NCI-H2029 (cell line): ENCODE measurements at regions not wholly inside any gene's neighbourhood (a gene's known extent, or its start where the extent isn't known, plus 50 kb on each side); places are given as distances from the start of the nearest gene placed in this dataset.

ENCODE experiments used
- DNase-seq: peaks from one replicate; lab custom pipeline; 2025; lab: John Stamatoyannopoulos, UW

GRCh38 chr5:87949676-87950631 is 318.7 kb downstream of the TMEM161B start:
- DNase-seq, result no peak

- no peak for DNase-seq
Measured at GRCh38 chr5:87948486-87948885, 320.2 kb downstream of the TMEM161B start.

- DNase-seq, result no peak
Measured at GRCh38 chr5:87946271-87946670, 322.4 kb downstream of the TMEM161B start.

- no peak for DNase-seq
Measured at GRCh38 chr5:87945286-87945650, 323.4 kb downstream of the TMEM161B start.

GRCh38 chr5:87944553-87945285 is 323.9 kb downstream of the TMEM161B start:
- DNase-seq, result no peak

GRCh38 chr5:87940775-87941174 is 327.9 kb downstream of the TMEM161B start:
- DNase-seq, result no peak

- DNase-seq, result no peak
Measured at GRCh38 chr5:87936667-87937066, 332.0 kb downstream of the TMEM161B start.

- DNase-seq, result no peak
Measured at GRCh38 chr5:87924436-87924835, 344.2 kb downstream of the TMEM161B start.

- DNase-seq, result no peak
Measured at GRCh38 chr5:87916320-87916719, 352.3 kb downstream of the TMEM161B start.

GRCh38 chr5:87912419-87912818 is 356.2 kb downstream of the TMEM161B start:
- no peak for DNase-seq

- no peak for DNase-seq
Measured at GRCh38 chr5:87909382-87909781, 359.3 kb downstream of the TMEM161B start.

- DNase-seq, result no peak
Measured at GRCh38 chr5:87906962-87907361, 361.7 kb downstream of the TMEM161B start.

- DNase-seq, result no peak
Measured at GRCh38 chr5:87900419-87900818, 368.2 kb downstream of the TMEM161B start.

- DNase-seq, result no peak
Measured at GRCh38 chr5:87899721-87900131, 368.9 kb downstream of the TMEM161B start.

- no peak for DNase-seq
Measured at GRCh38 chr5:87899208-87899661, 369.4 kb downstream of the TMEM161B start.

- no peak for DNase-seq
Measured at GRCh38 chr5:87898574-87898973, 370.1 kb downstream of the TMEM161B start.

- DNase-seq, result no peak
Measured at GRCh38 chr5:87888139-87888538, 380.5 kb downstream of the TMEM161B start.

- no peak for DNase-seq
Measured at GRCh38 chr5:87887247-87887646, 381.4 kb downstream of the TMEM161B start.

GRCh38 chr5:87886164-87886563 is 382.5 kb downstream of the TMEM161B start:
- DNase-seq, result no peak

GRCh38 chr5:87885758-87886157 is 382.9 kb downstream of the TMEM161B start:
- DNase-seq, result no peak

GRCh38 chr5:87877495-87877894 is 391.1 kb downstream of the TMEM161B start:
- no peak for DNase-seq

- DNase-seq, result no peak
Measured at GRCh38 chr5:87877023-87877422, 391.6 kb downstream of the TMEM161B start.

- no peak for DNase-seq
Measured at GRCh38 chr5:87876616-87877015, 392.0 kb downstream of the TMEM161B start.
